IMR-90 (cell line): ENCODE measurements at regions not wholly inside any gene's neighbourhood (a gene's known extent, or its start where the extent isn't known, plus 50 kb on each side); places are given as distances from the start of the nearest gene placed in this dataset.
A peak's percentile ranks its signal among the peaks of the same experiment; 100 is the strongest.

Experiments
- ATAC-seq: fragments of 200-7000 bp; cut with Tn5 transposase; 2 replicates; pipeline ENCODE4 v1.9.1; 2020; ENCODE audit warnings: low read depth, mild to moderate bottlenecking, moderate library complexity
- BruUV-seq: library from RNA; stranded (reverse); fragments of 400-500 nt; replicated peaks from 2 replicates; lab custom pipeline; 2021; lab: Mats Ljungman, UMichigan
- CTCF ChIA-PET: fragments of 300-600 bp; formaldehyde crosslinking; extraction: SDS; loops from one replicate; lab custom pipeline; 2021; ENCODE audit warnings: antibody characterized with exemption; lab: Yijun Ruan, JAX
- POLR2A ChIA-PET: fragments of 300-600 bp; sonication (Branson Sonifier 250); formaldehyde crosslinking; loops from one replicate; lab custom pipeline; 2022; ENCODE audit warnings: antibody characterized with exemption; ENCODE audit not compliant: unreplicated experiment; lab: Charles Lee
- DNase-seq: peaks from one replicate; pipeline ENCODE4 v3.0.0; 2013
- H2AFZ ChIP-seq: replicated peaks from 2 replicates; pipeline ENCODE3; 2013; ENCODE audit warnings: low read length, mild to moderate bottlenecking; ENCODE audit not compliant: poor library complexity
- H2AK5ac ChIP-seq: 2 replicates; pipeline ENCODE4 v1.6.1; 2013; ENCODE audit warnings: low read depth, low read length, inconsistent platforms
- H2AK9ac ChIP-seq: replicated peaks from 2 replicates; pipeline ENCODE3; 2013; ENCODE audit warnings: mild to moderate bottlenecking, low read depth, low read length, moderate library complexity; ENCODE audit not compliant: poor library complexity
- H2BK120ac ChIP-seq: 2 replicates; pipeline ENCODE4 v1.6.1; 2013; ENCODE audit warnings: low read depth, low read length, inconsistent platforms
- H2BK15ac ChIP-seq: 3 replicates; pipeline ENCODE4 v1.6.1; 2013; ENCODE audit warnings: low read depth, low read length, inconsistent platforms
- H2BK20ac ChIP-seq: 2 replicates; pipeline ENCODE4 v1.6.1; 2013; ENCODE audit warnings: low read depth, mild to moderate bottlenecking, inconsistent platforms, low read length, moderate library complexity
- H2BK5ac ChIP-seq: 2 replicates; pipeline ENCODE4 v1.6.1; 2013; ENCODE audit warnings: mild to moderate bottlenecking, low read depth, low read length, inconsistent platforms; ENCODE audit not compliant: poor library complexity, severe bottlenecking
- H3K14ac ChIP-seq: replicated peaks from 2 replicates; pipeline ENCODE4 v1.6.1; 2013; ENCODE audit warnings: low read depth, low read length, inconsistent platforms
- H3K18ac ChIP-seq: 2 replicates; pipeline ENCODE4 v1.6.1; 2013; ENCODE audit warnings: low read depth, low read length, control low read depth
- H3K23ac ChIP-seq: 2 replicates; pipeline ENCODE4 v1.6.1; 2013; ENCODE audit warnings: low read depth, low read length, inconsistent platforms
- H3K27ac ChIP-seq: 2 replicates; pipeline ENCODE4 v1.5.1; 2013; ENCODE audit warnings: mild to moderate bottlenecking, control low read depth, low read length; ENCODE audit not compliant: insufficient read depth
- H3K27me3 ChIP-seq: 2 replicates; pipeline ENCODE4 v1.6.1; 2013; ENCODE audit warnings: low read length; ENCODE audit not compliant: control insufficient read depth, insufficient read depth
- H3K36me3 ChIP-seq: 2 replicates; pipeline ENCODE4 v1.6.1; 2013; ENCODE audit warnings: low read length, mixed read lengths; ENCODE audit not compliant: control insufficient read depth, insufficient read depth
- H3K4ac ChIP-seq: 2 replicates; pipeline ENCODE4 v1.6.1; 2013; ENCODE audit warnings: low read depth, low read length, inconsistent platforms
- H3K4me1 ChIP-seq: 2 replicates; pipeline ENCODE4 v1.6.1; 2013; ENCODE audit warnings: low read length, mixed read lengths; ENCODE audit not compliant: control insufficient read depth, insufficient read depth
- H3K4me2 ChIP-seq: 2 replicates; pipeline ENCODE4 v1.6.1; 2013; ENCODE audit warnings: low read depth, mild to moderate bottlenecking, control low read depth, low read length, moderate library complexity
- H3K4me3 ChIP-seq: 2 replicates; pipeline ENCODE4 v1.5.1; 2013; ENCODE audit warnings: low read depth, mild to moderate bottlenecking, control low read depth, low read length, moderate library complexity; ENCODE audit not compliant: insufficient read depth
- H3K56ac ChIP-seq: 2 replicates; pipeline ENCODE4 v1.6.1; 2013; ENCODE audit warnings: low read length, inconsistent platforms; ENCODE audit not compliant: insufficient read depth; ENCODE audit errors: extremely low read depth
- H3K79me1 ChIP-seq, 2 experiments: 2 replicates each; pipeline ENCODE4 v1.6.1; 2013; ENCODE audit warnings: low read length in 2 of 2, inconsistent platforms in 1 of 2, low read depth in 1 of 2
- H3K9ac ChIP-seq: 2 replicates; pipeline ENCODE4 v1.6.1; 2013; ENCODE audit warnings: low read depth, low read length, control low read depth
- H3K9me1 ChIP-seq: 2 replicates; pipeline ENCODE4 v1.6.1; 2013; ENCODE audit warnings: low read length, inconsistent platforms; ENCODE audit not compliant: insufficient read depth
- H3K9me3 ChIP-seq: 2 replicates; pipeline ENCODE4 v1.6.1; 2013; ENCODE audit warnings: low read length; ENCODE audit not compliant: control insufficient read depth, insufficient read depth
- H4K20me1 ChIP-seq: 2 replicates; pipeline ENCODE4 v1.6.1; 2013; ENCODE audit warnings: low read length, inconsistent platforms; ENCODE audit not compliant: insufficient read depth
- H4K5ac ChIP-seq: 2 replicates; pipeline ENCODE4 v1.6.1; 2013; ENCODE audit warnings: mild to moderate bottlenecking, low read depth, low read length, control low read depth
- H4K8ac ChIP-seq, 2 experiments: 2 replicates each; pipeline ENCODE4 v1.6.1; 2013; ENCODE audit warnings: low read depth in 2 of 2, low read length in 2 of 2, control low read depth in 1 of 2, inconsistent platforms in 1 of 2
- H4K91ac ChIP-seq: 2 replicates; pipeline ENCODE4 v1.6.1; 2013; ENCODE audit warnings: low read depth, low read length, inconsistent platforms; ENCODE audit not compliant: insufficient read depth
- CTCF ChIP-seq: conservative IDR thresholded peaks from 2 replicates; pipeline ENCODE4 v1.5.1; 2012; ENCODE audit warnings: mild to moderate bottlenecking, low read depth, low read length, improper control_type of control experiment
- ELK1 ChIP-seq: fragments of 150-350 bp; IDR thresholded peaks from 2 replicates; pipeline ENCODE4 v1.6.1; 2016; ENCODE audit warnings: low read depth, mild to moderate bottlenecking, low read length, moderate library complexity, borderline replicate concordance
- MAFK ChIP-seq: IDR thresholded peaks from 2 replicates; pipeline ENCODE4 v1.6.1; 2012; ENCODE audit warnings: low read depth, low read length, improper control_type of control experiment
- MXI1 ChIP-seq: IDR thresholded peaks from 2 replicates; pipeline ENCODE4 v1.6.1; 2012; ENCODE audit warnings: low read depth, mild to moderate bottlenecking, low read length, moderate library complexity, borderline replicate concordance
- POLR2A ChIP-seq: IDR thresholded peaks from 2 replicates; pipeline ENCODE4 v1.6.1; 2012; ENCODE audit warnings: mild to moderate bottlenecking, low read depth, low read length
- RCOR1 ChIP-seq: IDR thresholded peaks from 2 replicates; pipeline ENCODE4 v1.6.1; 2012; ENCODE audit warnings: mild to moderate bottlenecking, low read length, improper control_type of control experiment; ENCODE audit not compliant: insufficient replicate concordance
- RFX5 ChIP-seq: IDR thresholded peaks from 2 replicates; pipeline ENCODE4 v1.8.0; 2012; ENCODE audit warnings: low read depth, mild to moderate bottlenecking, low read length, moderate library complexity
- USF2 ChIP-seq: fragments of 150-350 bp; IDR thresholded peaks from 2 replicates; pipeline ENCODE4 v1.6.1; 2017; ENCODE audit warnings: mild to moderate bottlenecking, antibody characterized with exemption, low read length, low read depth
- WGBS, 2 experiments: methylation state at CpG; one replicate each; pipeline versions ENCODE4 v1.1.5 to v1.1.7; 2013; ENCODE audit warnings: missing lambda C conversion rate in 2 of 2; ENCODE audit not compliant: insufficient read length in 1 of 2; ENCODE audit errors: extremely low coverage in 2 of 2; 5-methylcytosine and 5-hydroxymethylcytosine counted together
- dilution Hi-C: fragments of 300-500 bp; cut with HindIII; formaldehyde crosslinking; loops from one replicate; pipeline ENCODE4 v1.14.3; 2018; ENCODE audit warnings: low sequenced_read_pairs; ENCODE audit not compliant: unreplicated experiment
- in situ Hi-C: fragments of 300-500 bp; cut with MboI; formaldehyde crosslinking; loops from 3 replicates; pipeline ENCODE4 v1.14.3; 2019; ENCODE audit warnings: low sequenced_read_pairs, inconsistent platforms, mixed read lengths
- intact Hi-C: fragments of 100-400 bp; cut with micrococcal nuclease; formaldehyde crosslinking; loops from 2 replicates; pipeline ENCODE4 v1.10.0; 2022

- no peak for TF ChIP-seq POLR2A
Measured at GRCh38 chr14:61183196-61183885, 97.8 kb downstream of the TMEM30B start (continued).

GRCh38 chr14:61179796-61180398 lies 101.2 kb downstream of the TMEM30B start:
- peak overlapping the region; percentile 100 for H2BK5ac ChIP-seq
- CTCF ChIA-PET: no interaction called here
- in situ Hi-C loops: no loop called here
- H2AK5ac ChIP-seq: peak overlapping the region; percentile 93
- no peak overlapping the region for H3K4me2 ChIP-seq
- H3K27me3 ChIP-seq: no peaks in the 10 kb centered on the region
- dilution Hi-C loops: no loop called here
- H3K4me3 ChIP-seq: no peak overlapping the region
- no peaks in the 10 kb centered on the region for H3K36me3 ChIP-seq
- peak overlapping the region; percentile 100 for H2BK120ac ChIP-seq
- peak overlapping the region; percentile 96; the same call in 2 of the 3 replicates for H2BK15ac ChIP-seq
- peak; percentile 58 for DNase-seq
- H2AK9ac ChIP-seq: peak overlapping the region; percentile 20
- H4K5ac ChIP-seq: peak overlapping the region; percentile 97
- POLR2A ChIA-PET: no interaction called here
- peak overlapping the region; percentile 100 for H3K4ac ChIP-seq
- H2AFZ ChIP-seq: no peak overlapping the region
- H3K56ac ChIP-seq: peak overlapping the region; percentile 72; the same call in 1 of the 2 replicates
- peak overlapping the region; percentile 82 to 95 for H4K8ac ChIP-seq
- H4K20me1 ChIP-seq: no peaks in the 10 kb centered on the region
- no TSS peak for BruUV-seq
- peak overlapping the region; percentile 46 for H3K27ac ChIP-seq
- ATAC-seq: no peak
- peak overlapping the region; percentile 99 for H3K14ac ChIP-seq
- H2BK20ac ChIP-seq: peak overlapping the region; percentile 100
- intact Hi-C loops: loop anchor here (2.0 to 10.0 kb wide), 3 partner anchors 33 to 155 kb away; no protein-coding TSS in a partner anchor
- H3K79me1 ChIP-seq: peaks cover 0 to 20% of the 10 kb centered on the region in 2 experiments; a peak in 2 of 4 replicates
- peak overlapping the region; percentile 93; the same call in 1 of the 2 replicates for H3K23ac ChIP-seq
- peaks cover 36% of the 10 kb centered on the region for H3K4me1 ChIP-seq
- peak overlapping the region; percentile 98 for H3K18ac ChIP-seq
- peak overlapping the region; percentile 97 for H4K91ac ChIP-seq
- WGBS, 2 experiments: 100% methylated on average over 2 of the region's 7 CpGs; no CpG with 5 or more reads in 1 of the 2 experiments
- H3K9me1 ChIP-seq: peaks cover 19% of the 10 kb centered on the region
- H3K9ac ChIP-seq: no peak overlapping the region
- no peaks in the 10 kb centered on the region for H3K9me3 ChIP-seq
- TF ChIP-seq RFX5 (no peak), RCOR1 (no peak), ELK1 (no peak), MXI1 (no peak), CTCF (no peak), USF2 (no peak), MAFK (0 out of 2 replicates have a peak, but pooled peaks have one; percentile 12)
